A549 (cell line): ENCODE measurements at regions not wholly inside any gene's neighbourhood (a gene's known extent, or its start where the extent isn't known, plus 50 kb on each side); places are given as distances from the start of the nearest gene placed in this dataset.
A peak's percentile ranks its signal among the peaks of the same experiment; 100 is the strongest.
"Not testable (repeated sequence)": the region's sequence is repeated elsewhere in the genome, so short reads cannot be mapped to it uniquely, and the experiment has no call there.

Source experiments
- ATAC-seq, 2 experiments: fragments of 200-7000 bp in 1 of 2; fragments of >200 bp in 1 of 2; cut with Nextera tagmentation in 1 of 2; cut with Tn5 transposase in 1 of 2; 3 replicates each; pipeline versions ENCODE4 v1.8.0 to v1.9.1; 2018 to 2020; ENCODE audit warnings: mild to moderate bottlenecking in 1 of 2, moderate library complexity in 1 of 2
- CTCF ChIA-PET: fragments of 300-600 bp; sonication (Branson Sonifier 250); formaldehyde crosslinking; extraction: SDS; loops from one replicate; lab custom pipeline; 2021; ENCODE audit warnings: antibody characterized with exemption, inconsistent platforms; lab: Yijun Ruan, JAX
- POLR2A ChIA-PET: fragments of 350-600 bp; formaldehyde crosslinking; extraction: SDS; loops from one replicate; lab custom pipeline; 2021; ENCODE audit warnings: antibody characterized with exemption, inconsistent platforms; lab: Yijun Ruan, JAX
- DNase-seq, 2 experiments: peaks; one replicate each; pipeline versions ENCODE4 v3.0.0 to v3.0.0-alpha.2; 2011 to 2016; ENCODE audit warnings: low read depth in 1 of 2, low spot score in 1 of 2
- FAIRE-seq: peaks from 2 replicates; lab custom pipeline; 2011; peaks lifted over from hg19 to GRCh38; lab: Jason Lieb, UNC
- H3K27ac ChIP-seq, 2 experiments: fragments of >200 bp; sonication (Bioruptor Twin); formaldehyde crosslinking; 3 replicates each; pipeline ENCODE4 v1.5.1; 2016 to 2017
- H3K4me1 ChIP-seq: fragments of >200 bp; sonication (Bioruptor Twin); formaldehyde crosslinking; 3 replicates; pipeline ENCODE4 v1.6.1; 2016
- H3K4me2 ChIP-seq: fragments of >200 bp; sonication (Bioruptor Twin); formaldehyde crosslinking; 3 replicates; pipeline ENCODE4 v1.6.1; 2016
- H3K4me3 ChIP-seq: fragments of >200 bp; sonication (Bioruptor Twin); formaldehyde crosslinking; 3 replicates; pipeline ENCODE4 v1.5.1; 2016
- H3K9me3 ChIP-seq: fragments of >200 bp; sonication (Bioruptor Twin); formaldehyde crosslinking; 3 replicates; pipeline ENCODE4 v1.6.1; 2016
- CTCF ChIP-seq: fragments of >200 bp; sonication (Bioruptor Twin); formaldehyde crosslinking; IDR thresholded peaks from 3 replicates; pipeline ENCODE4 v1.5.1; 2016
- MAFK ChIP-seq: fragments of 450-650 bp; IDR thresholded peaks from 2 replicates; pipeline ENCODE4 v1.6.1; 2014; ENCODE audit not compliant: partially characterized antibody
- RAD21 ChIP-seq, 2 experiments: fragments of >200 bp in 1 of 2; sonication (Bioruptor Twin) in 1 of 2; formaldehyde crosslinking in 1 of 2; IDR thresholded peaks in 1 of 2; conservative IDR thresholded peaks in 1 of 2; 2 replicates in 1 of 2; 3 replicates in 1 of 2; pipeline ENCODE4 v1.6.1; 2012 to 2018; ENCODE audit warnings: inconsistent platforms in 1 of 2
- SMC3 ChIP-seq: fragments of >200 bp; sonication (Bioruptor Twin); formaldehyde crosslinking; IDR thresholded peaks from 3 replicates; pipeline ENCODE4 v1.6.1; 2018; ENCODE audit warnings: inconsistent platforms
- WGBS: methylation state at CpG from one replicate; pipeline ENCODE4 v1.1.6; 2017; ENCODE audit errors: missing lambda C conversion rate; 5-methylcytosine and 5-hydroxymethylcytosine counted together

DNA sequence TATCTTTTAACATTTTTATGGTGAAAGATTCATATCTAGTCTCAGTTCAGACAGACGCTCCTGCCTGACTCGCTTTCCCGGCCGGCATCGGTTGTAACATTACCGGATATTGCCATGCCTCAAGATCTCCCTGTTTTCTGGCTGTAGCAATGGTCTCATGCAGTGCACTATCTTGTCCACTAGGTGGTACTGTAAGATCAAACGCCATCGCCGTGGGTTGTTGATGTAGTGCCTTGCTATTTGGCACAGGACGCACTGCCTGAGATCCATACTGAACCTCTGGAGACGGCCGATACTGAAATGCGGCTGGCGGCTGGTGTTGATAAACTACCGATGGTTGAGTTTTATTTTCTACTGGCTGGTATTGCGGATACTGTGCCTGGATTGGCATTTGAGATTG lies 75.9 kb upstream of the ZNF195 start:
- peak in 1 of 2 experiments; percentile 61 for DNase-seq
- TF ChIP-seq RAD21 (conservative IDR thresholded peaks at IDR 0.05 in 1 of 2, IDR thresholded peaks at IDR 0.05 in 1 of 2), result peak; percentile 57 to 75
- peak; percentile 65 for TF ChIP-seq CTCF
- TF ChIP-seq SMC3, result peak; percentile 53
- ATAC-seq, POLR2A ChIA-PET, H3K4me1 ChIP-seq, H3K9me3 ChIP-seq, FAIRE-seq, CTCF ChIA-PET, H3K27ac ChIP-seq: not testable (repeated sequence)
- Histone ChIP-seq H3K4me2 (peak overlapping the region; percentile 68), H3K4me3 (peak overlapping the region; percentile 24; the same call in 1 of the 3 replicates)
- WGBS, result 1% methylated on average over 16 of the region's 16 CpGs

- H3K4me1 ChIP-seq, H3K4me3 ChIP-seq, DNase-seq, H3K4me2 ChIP-seq, H3K27ac ChIP-seq, FAIRE-seq, H3K9me3 ChIP-seq, POLR2A ChIA-PET, ATAC-seq: not testable (repeated sequence)
- CTCF ChIA-PET, result interaction anchor here (1.2 kb wide), 1 partner anchor 388 kb away, joined by 4 read pairs; no protein-coding TSS in a partner anchor
- WGBS, result 11% methylated on average over 9 of the region's 9 CpGs
Observed at GRCh38 chr11:3453596-3454256, 74.8 kb upstream of the ZNF195 start.

- H3K4me1 ChIP-seq, ATAC-seq, DNase-seq, H3K27ac ChIP-seq, H3K9me3 ChIP-seq, FAIRE-seq, H3K4me3 ChIP-seq, POLR2A ChIA-PET, CTCF ChIA-PET, H3K4me2 ChIP-seq: not testable (repeated sequence)
- 59% methylated on average over 1 of the region's 1 CpG for WGBS
Observed at GRCh38 chr11:3450822-3451221, 71.9 kb upstream of the ZNF195 start.

DNA sequence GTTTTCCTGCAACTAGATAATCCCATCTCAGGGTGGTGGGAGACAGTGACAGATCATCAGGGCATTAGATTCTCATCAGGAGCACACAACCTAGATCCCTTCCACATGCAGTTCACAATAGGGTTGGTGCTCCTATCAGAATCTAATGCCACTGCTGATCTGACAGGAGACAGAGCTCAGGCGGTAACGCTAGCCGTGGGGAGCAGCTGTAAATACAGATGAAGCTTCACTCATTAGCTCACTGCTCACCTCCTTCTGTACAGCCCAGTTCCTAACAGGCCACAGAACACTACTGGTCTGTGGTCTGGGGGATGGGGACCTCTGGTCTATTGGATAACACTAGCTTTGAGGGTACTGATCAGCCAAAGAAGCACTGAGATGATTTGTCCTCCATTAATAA lies 66.6 kb upstream of the ZNF195 start:
- H3K9me3 ChIP-seq, H3K4me2 ChIP-seq, POLR2A ChIA-PET, H3K4me3 ChIP-seq, FAIRE-seq, ATAC-seq, H3K27ac ChIP-seq, CTCF ChIA-PET, DNase-seq, H3K4me1 ChIP-seq: not testable (repeated sequence)
- 78% methylated on average over 3 of the region's 3 CpGs for WGBS

GRCh38 chr11:3444420-3444744 lies 65.4 kb upstream of the ZNF195 start:
- POLR2A ChIA-PET, H3K27ac ChIP-seq, H3K4me3 ChIP-seq, H3K4me2 ChIP-seq, H3K4me1 ChIP-seq, ATAC-seq, H3K9me3 ChIP-seq, FAIRE-seq, DNase-seq, CTCF ChIA-PET: not testable (repeated sequence)
- 13% methylated on average over 3 of the region's 3 CpGs for WGBS

GRCh38 chr11:3443700-3444419 lies 64.9 kb upstream of the ZNF195 start:
- FAIRE-seq, POLR2A ChIA-PET, CTCF ChIA-PET, H3K27ac ChIP-seq, H3K4me1 ChIP-seq, H3K4me3 ChIP-seq, H3K9me3 ChIP-seq, H3K4me2 ChIP-seq, ATAC-seq, DNase-seq: not testable (repeated sequence)
- 13% methylated on average over 10 of the region's 16 CpGs for WGBS

DNA sequence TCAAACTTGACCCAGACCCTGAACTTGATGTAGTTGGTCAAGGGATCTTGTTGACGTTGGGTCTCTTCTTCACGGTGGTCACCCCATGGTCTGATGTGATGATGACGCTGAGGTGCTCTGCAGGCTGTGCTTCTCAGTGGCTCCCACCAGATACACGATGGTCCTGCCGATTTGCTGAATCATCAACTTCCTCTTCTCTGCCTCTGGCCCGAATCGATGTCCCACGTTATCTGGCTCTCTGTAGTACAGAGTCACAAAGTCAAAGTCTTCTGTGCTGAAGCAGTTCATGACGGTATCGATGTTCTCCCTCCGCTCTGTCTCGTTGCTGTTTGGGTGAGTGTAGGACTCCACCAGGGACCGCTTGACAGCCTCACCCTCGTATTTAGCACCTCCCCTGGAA lies 58.5 kb upstream of the ZNF195 start:
- H3K4me1 ChIP-seq, CTCF ChIA-PET, H3K27ac ChIP-seq, H3K4me3 ChIP-seq, POLR2A ChIA-PET, FAIRE-seq, DNase-seq, H3K9me3 ChIP-seq, ATAC-seq: not testable (repeated sequence)
- H3K4me2 ChIP-seq, result peak overlapping the region; percentile 30; the same call in 1 of the 3 replicates
- WGBS, result 60% methylated on average over 14 of the region's 14 CpGs
- peak; percentile 83 for TF ChIP-seq MAFK
